Astrocyte (in vitro differentiated cells and primary cell): ENCODE measurements at regions not wholly inside any gene's neighbourhood (a gene's known extent, or its start where the extent isn't known, plus 50 kb on each side); places are given as distances from the start of the nearest gene placed in this dataset.

Experiments
- CTCF ChIP-seq: IDR thresholded peaks from 2 replicates; pipeline ENCODE4 v1.5.1; 2011; ENCODE audit warnings: low read depth, mild to moderate bottlenecking, inconsistent platforms, low read length, moderate library complexity; ENCODE audit not compliant: insufficient read depth
- EZH2 ChIP-seq: IDR thresholded peaks from 2 replicates; pipeline ENCODE4 v1.6.1; 2012; ENCODE audit warnings: mild to moderate bottlenecking, low read length, inconsistent platforms; ENCODE audit not compliant: insufficient read depth

GRCh38 chr12:61646639-61647038 is 613.6 kb upstream of the USP15 start:
- no peak for TF ChIP-seq CTCF
- no peak for TF ChIP-seq EZH2
